ENCODE measurements at regions not wholly inside any gene's neighbourhood (a gene's known extent, or its start where the extent isn't known, plus 50 kb on each side); places are given as distances from the start of the nearest gene placed in this dataset.

DNA sequence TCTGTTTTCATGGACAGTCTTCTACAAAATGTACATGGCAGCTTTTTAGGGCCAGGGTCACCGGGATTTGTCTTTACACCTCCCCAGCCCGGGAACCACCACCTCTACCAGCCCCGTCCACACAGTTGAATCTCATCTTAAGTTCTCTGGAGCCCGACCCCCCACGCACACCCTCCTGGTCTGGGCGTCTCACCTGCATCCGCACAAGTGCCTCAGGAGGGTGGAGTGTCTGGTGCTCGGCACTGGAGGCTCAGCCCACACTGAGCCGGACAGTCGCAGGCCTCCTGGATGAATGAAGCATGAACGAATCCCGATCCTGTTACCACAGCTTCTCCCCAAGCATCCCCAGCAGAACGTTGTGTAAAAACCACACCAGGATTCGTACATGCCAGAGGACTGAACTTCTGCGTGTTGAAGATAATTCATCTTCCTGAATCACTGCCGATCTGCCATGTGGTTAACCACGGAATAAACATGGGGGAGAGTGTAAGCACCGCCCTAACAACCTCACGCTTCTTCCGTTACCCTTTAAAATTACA lies 162.0 kb downstream of the RTP5 start:
- Histone ChIP-seq H3K27ac (ENCODE audit: low read depth, low read length) (no peak overlapping the region), H3K4me2 (ENCODE audit: insufficient read depth in 1 of 2, low read depth in 2 of 2, low read length in 2 of 2) (no peak overlapping the region), H3K23me2 (ENCODE audit: low read depth, low read length) (no peaks in the 10 kb centered on the region), H2AK5ac (ENCODE audit: low read depth, low read length) (no peak overlapping the region), H2AFZ (ENCODE audit: low read length) (no peak overlapping the region), H3K4me1 (replicated peaks in 1 of 4; ENCODE audit: control insufficient read depth in 3 of 4, insufficient read depth in 4 of 4, low read length in 3 of 4) (peaks cover 0 to 3% (median 0%) of the 10 kb centered on the region in 4 experiments; a peak in 1 of 7 replicates), H4K91ac (replicated peaks; ENCODE audit: insufficient read length, low read length) (no peak overlapping the region), H3K23ac (ENCODE audit: insufficient read length) (no peak overlapping the region), H3K9ac (replicated peaks in 1 of 4; ENCODE audit: extremely low read depth in 1 of 4, low read depth in 3 of 4, low read length in 3 of 4) (no peak overlapping the region), H3K4ac (replicated peaks; ENCODE audit: insufficient read length, low read depth, low read length) (no peak overlapping the region), H2BK20ac (ENCODE audit: low read length) (no peak overlapping the region), H3K27me3 (replicated peaks in 1 of 4; ENCODE audit: control insufficient read depth in 3 of 4, extremely low read depth in 1 of 4, insufficient read depth in 3 of 4, low read length in 3 of 4) (peaks cover 0 to 3% (median 1%) of the 10 kb centered on the region in 4 experiments; a peak in 4 of 7 replicates), H3K79me1 (ENCODE audit: low read depth, low read length) (no peaks in the 10 kb centered on the region), H3K14ac (ENCODE audit: insufficient read length) (no peak overlapping the region), H3K9me3 (ENCODE audit: insufficient read depth in 2 of 2, low read depth in 1 of 2, low read length in 1 of 2) (peaks cover 0 to 6% of the 10 kb centered on the region in 2 experiments; a peak in 1 of 4 replicates), H2BK5ac (ENCODE audit: low read depth, low read length) (no peak overlapping the region), H4K5ac (ENCODE audit: insufficient read length, low read depth, low read length) (no peak overlapping the region), H3K4me3 (ENCODE audit: extremely low read depth in 1 of 4, insufficient read depth in 2 of 4, low read depth in 3 of 4, low read length in 4 of 4) (no peak overlapping the region), H3K79me2 (ENCODE audit: control insufficient read depth in 1 of 2, insufficient read depth in 2 of 2, low read length in 2 of 2) (no peaks in the 10 kb centered on the region), H3K56ac (replicated peaks; ENCODE audit: insufficient read length, low read depth, low read length) (no peak overlapping the region), H2BK120ac (replicated peaks; ENCODE audit: low read depth, low read length) (no peak overlapping the region), H4K8ac (ENCODE audit: extremely low read depth, insufficient read depth, low read length) (no peak overlapping the region), H3K18ac (ENCODE audit: extremely low read depth, low read length) (no peak overlapping the region), H2BK15ac (ENCODE audit: low read length) (no peak overlapping the region), H3K36me3 (ENCODE audit: control insufficient read depth in 2 of 4, insufficient read depth in 4 of 4, low read length in 3 of 4) (no peaks in the 10 kb centered on the region), H2BK12ac (ENCODE audit: low read depth, low read length) (no peak overlapping the region), H4K20me1 (replicated peaks in 1 of 2; ENCODE audit: control insufficient read depth in 1 of 2, insufficient read depth in 2 of 2, low read length in 2 of 2) (peaks cover 0 to 7% of the 10 kb centered on the region in 2 experiments)
- POLR2A ChIA-PET (ENCODE audit: partially characterized antibody), result no interaction called here
- CTCF ChIA-PET (ENCODE audit: partially characterized antibody), result no interaction called here
- TF ChIP-seq CTBP2 (IDR thresholded peaks at IDR 0.05; ENCODE audit: borderline replicate concordance, insufficient read depth, insufficient read length, low read length) (no peak), JUND (IDR thresholded peaks at IDR 0.05; ENCODE audit: low read length) (no peak), EP300 (IDR thresholded peaks at IDR 0.05; ENCODE audit: borderline replicate concordance in 1 of 2, low read depth in 2 of 2, low read length in 2 of 2) (no peak), HDAC6 (IDR thresholded peaks at IDR 0.05; ENCODE audit: low read depth, low read length) (no peak), ZNF274 (IDR thresholded peaks at IDR 0.05; ENCODE audit: borderline replicate concordance, extremely low read depth, low read length) (no peak)
- TF ChIP-seq, protein P1, sequence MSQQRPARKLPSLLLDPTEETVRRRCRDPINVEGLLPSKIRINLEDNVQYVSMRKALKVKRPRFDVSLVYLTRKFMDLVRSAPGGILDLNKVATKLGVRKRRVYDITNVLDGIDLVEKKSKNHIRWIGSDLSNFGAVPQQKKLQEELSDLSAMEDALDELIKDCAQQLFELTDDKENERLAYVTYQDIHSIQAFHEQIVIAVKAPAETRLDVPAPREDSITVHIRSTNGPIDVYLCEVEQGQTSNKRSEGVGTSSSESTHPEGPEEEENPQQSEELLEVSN (IDR thresholded peaks at IDR 0.05), result no peak
- peak in 1 of 2 experiments; percentile 14 for DNase-seq (ENCODE audit: low read depth in 1 of 2, low spot score in 2 of 2)
- no peak for FAIRE-seq
- WGBS, 2 experiments (ENCODE audit: extremely low coverage in 1 of 2, insufficient coverage in 1 of 2, insufficient read length in 1 of 2, insufficient replicate concordance in 2 of 2, low coverage in 1 of 2, low lambda C conversion rate in 2 of 2, missing lambda C conversion rate in 1 of 2), result 92% methylated on average over 20 of the region's 20 CpGs; no CpG with 5 or more reads in 1 of the 2 experiments

All from H1 (cell line).